ENCODE measurements at regions not wholly inside any gene's neighbourhood (a gene's known extent, or its start where the extent isn't known, plus 50 kb on each side); places are given as distances from the start of the nearest gene placed in this dataset.

- TF ChIP-seq, protein P1, sequence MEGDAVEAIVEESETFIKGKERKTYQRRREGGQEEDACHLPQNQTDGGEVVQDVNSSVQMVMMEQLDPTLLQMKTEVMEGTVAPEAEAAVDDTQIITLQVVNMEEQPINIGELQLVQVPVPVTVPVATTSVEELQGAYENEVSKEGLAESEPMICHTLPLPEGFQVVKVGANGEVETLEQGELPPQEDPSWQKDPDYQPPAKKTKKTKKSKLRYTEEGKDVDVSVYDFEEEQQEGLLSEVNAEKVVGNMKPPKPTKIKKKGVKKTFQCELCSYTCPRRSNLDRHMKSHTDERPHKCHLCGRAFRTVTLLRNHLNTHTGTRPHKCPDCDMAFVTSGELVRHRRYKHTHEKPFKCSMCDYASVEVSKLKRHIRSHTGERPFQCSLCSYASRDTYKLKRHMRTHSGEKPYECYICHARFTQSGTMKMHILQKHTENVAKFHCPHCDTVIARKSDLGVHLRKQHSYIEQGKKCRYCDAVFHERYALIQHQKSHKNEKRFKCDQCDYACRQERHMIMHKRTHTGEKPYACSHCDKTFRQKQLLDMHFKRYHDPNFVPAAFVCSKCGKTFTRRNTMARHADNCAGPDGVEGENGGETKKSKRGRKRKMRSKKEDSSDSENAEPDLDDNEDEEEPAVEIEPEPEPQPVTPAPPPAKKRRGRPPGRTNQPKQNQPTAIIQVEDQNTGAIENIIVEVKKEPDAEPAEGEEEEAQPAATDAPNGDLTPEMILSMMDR (IDR thresholded peaks at IDR 0.05; ENCODE audit: borderline replicate concordance, control extremely low read depth, extremely low read depth, insufficient read depth, missing control alignments), result no peak
- in situ Hi-C loops (cut with MboI; ENCODE audit: low sequenced_read_pairs, unreplicated experiment), result no loop called here
- no peak for DNase-seq (ENCODE audit: low spot score)
Observed at GRCh38 chr3:182562274-182562673, 231.0 kb upstream of the ATP11B start.

DNA sequence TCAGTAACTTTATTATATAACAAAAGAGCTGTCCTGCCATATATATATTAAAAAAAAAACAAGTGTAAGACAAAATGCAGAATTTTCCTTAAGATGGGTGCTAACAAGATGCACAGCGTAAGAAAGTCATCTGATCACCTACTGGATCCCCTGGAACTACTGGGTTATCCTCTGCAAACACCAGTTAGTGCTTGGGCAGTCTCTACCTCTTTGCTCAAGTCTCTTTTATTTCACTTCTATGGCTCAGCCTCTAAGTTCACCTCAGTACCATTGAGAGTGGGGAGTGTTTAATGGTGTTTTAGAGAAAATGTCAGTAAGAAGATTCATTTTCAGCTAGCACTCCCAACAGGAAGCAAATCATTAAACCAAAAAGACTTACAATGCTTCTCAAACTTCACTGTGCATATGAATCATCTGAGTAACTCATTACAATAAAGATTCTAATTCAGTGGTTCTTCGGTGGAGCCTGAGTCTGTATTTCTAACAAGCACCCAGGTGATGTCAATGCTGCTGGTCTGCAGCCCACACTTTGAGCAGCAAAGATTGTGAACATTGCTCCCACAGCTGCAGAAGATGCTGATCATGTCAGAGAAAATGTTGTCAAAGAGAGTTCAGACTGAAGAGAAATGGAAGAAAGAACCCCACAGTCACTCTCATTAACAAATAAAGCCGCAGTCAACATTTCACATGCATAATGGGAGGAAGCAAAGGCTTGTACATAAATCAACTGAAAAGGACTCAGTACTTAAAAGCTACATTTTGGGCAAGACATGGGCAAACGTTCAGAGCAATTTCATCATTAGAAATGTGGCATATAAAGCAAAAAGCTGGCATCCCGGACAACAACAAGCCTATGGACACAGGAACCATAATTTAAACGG, 227.1 kb upstream of the ATP11B start:
- in situ Hi-C loops (cut with MboI; ENCODE audit: low sequenced_read_pairs, unreplicated experiment), result no loop called here
- no peak for DNase-seq (ENCODE audit: low spot score)
- TF ChIP-seq, protein P1 (IDR thresholded peaks at IDR 0.05; ENCODE audit: borderline replicate concordance, control extremely low read depth, extremely low read depth, insufficient read depth, missing control alignments), result no peak

GRCh38 chr3:182567700-182568099, 225.6 kb upstream of the ATP11B start:
- in situ Hi-C loops (cut with MboI; ENCODE audit: low sequenced_read_pairs, unreplicated experiment), result no loop called here
- TF ChIP-seq, protein P1 (IDR thresholded peaks at IDR 0.05; ENCODE audit: borderline replicate concordance, control extremely low read depth, extremely low read depth, insufficient read depth, missing control alignments), result no peak
- DNase-seq (ENCODE audit: low spot score), result no peak

DNA sequence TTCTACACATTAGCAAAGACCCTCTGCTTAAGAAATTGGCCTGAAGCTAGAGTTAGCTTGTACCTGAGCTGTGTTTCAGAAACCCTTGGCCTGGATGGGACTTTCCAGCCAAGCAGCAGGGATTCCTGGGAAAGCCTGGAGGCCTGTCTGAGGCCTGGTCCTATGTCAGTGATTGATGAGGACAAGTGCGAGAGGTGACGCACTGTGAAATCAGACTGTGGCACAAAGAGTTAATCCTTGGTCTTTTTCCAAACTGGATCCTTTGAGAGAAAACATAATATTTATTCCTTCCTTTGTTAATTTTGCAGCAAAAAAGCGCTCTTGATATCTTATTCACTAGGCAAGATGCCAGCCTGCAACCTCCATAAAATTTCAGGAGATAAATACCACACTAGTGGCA, 225.0 kb upstream of the ATP11B start:
- in situ Hi-C loops (cut with MboI; ENCODE audit: low sequenced_read_pairs, unreplicated experiment), result no loop called here
- TF ChIP-seq, protein P1 (IDR thresholded peaks at IDR 0.05; ENCODE audit: borderline replicate concordance, control extremely low read depth, extremely low read depth, insufficient read depth, missing control alignments), result no peak
- no peak for DNase-seq (ENCODE audit: low spot score)

DNA sequence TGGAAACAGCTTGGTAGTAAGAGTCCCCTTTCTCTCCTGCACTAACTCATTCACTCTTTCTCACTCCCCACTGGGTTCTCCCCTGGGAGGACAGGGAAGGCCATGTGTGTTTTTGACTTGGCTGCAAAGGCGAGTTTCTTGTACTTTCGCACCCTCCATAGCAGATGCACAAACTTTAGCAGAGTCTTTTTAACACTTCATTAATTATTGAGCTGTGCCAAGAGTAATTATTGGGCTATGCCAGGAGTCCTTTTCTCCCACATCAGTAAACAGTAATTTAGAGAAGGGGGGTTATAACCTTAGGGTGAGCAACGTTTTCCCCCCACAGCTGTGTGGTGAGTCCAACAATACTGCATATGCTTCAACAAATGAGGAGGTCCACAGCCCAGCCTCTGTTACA, 224.4 kb upstream of the ATP11B start:
- DNase-seq (ENCODE audit: low spot score), result no peak
- in situ Hi-C loops (cut with MboI; ENCODE audit: low sequenced_read_pairs, unreplicated experiment), result no loop called here
- TF ChIP-seq, protein P1 (IDR thresholded peaks at IDR 0.05; ENCODE audit: borderline replicate concordance, control extremely low read depth, extremely low read depth, insufficient read depth, missing control alignments), result no peak

DNA sequence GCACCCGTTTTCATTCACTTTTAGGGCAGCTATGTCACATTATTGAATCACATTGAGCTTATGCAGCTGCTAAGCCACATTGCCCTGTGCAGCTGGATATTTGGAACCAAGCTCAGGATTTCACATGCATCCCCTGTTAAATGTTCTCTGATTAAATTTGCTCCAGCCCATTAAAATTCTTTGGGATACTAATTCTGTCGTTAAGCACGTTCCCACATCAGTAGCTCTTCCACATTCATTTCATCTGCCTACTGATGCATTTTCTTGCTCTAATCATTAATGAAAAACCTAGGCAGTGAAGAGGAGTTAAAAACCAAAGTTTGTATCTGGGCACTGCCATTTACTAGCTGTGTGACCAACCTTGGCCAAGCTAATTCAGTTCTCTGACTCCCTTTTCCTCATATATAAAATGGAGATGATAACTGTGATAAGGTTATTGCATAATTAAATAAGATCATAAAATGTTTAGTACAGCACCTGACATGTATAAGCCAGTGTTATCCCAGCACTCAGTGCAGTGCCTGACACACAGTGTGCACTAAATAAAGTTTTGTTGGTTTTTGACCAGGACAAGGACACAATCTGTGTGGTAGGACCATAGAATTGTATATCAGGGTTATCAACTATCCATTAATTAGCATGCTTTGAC, 222.2 kb upstream of the ATP11B start:
- TF ChIP-seq, protein P1 (IDR thresholded peaks at IDR 0.05; ENCODE audit: borderline replicate concordance, control extremely low read depth, extremely low read depth, insufficient read depth, missing control alignments), result no peak
- no peak for DNase-seq (ENCODE audit: low spot score)
- in situ Hi-C loops (cut with MboI; ENCODE audit: low sequenced_read_pairs, unreplicated experiment), result no loop called here
